ENCODE measurements at regions not wholly inside any gene's neighbourhood (a gene's known extent, or its start where the extent isn't known, plus 50 kb on each side); places are given as distances from the start of the nearest gene placed in this dataset.

DNA sequence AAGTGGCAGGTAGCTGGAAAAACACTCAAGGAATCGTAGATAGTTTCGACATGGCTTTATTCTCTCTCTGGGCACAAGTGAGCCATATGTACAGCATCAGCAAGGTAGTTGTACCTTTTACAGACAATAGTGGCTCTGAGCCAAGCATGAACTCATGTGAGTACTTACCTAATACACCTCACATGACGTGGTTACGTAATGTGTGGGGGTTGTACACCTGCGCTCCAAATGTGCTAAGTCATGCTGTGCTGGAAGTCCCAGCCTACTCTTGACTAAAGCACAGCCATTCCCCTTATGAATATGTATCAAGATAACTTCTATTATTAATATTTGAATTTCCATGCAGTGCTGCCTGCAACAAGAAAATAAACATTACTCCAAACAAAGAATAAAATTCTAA lies 78.8 kb upstream of the HMGN3 start:
- Histone ChIP-seq H3K27me3 (no peaks in the 10 kb centered on the region), H3K9me3 (no peaks in the 10 kb centered on the region), H3K4me1 (no peaks in the 10 kb centered on the region), H3K27ac (no peak overlapping the region), H3K4me3 (no peak overlapping the region), H3K36me3 (no peaks in the 10 kb centered on the region)
- TF ChIP-seq EP300 (IDR thresholded peaks at IDR 0.05) (no peak), POLR2A (IDR thresholded peaks at IDR 0.05) (no peak)
- TF ChIP-seq, protein P1, sequence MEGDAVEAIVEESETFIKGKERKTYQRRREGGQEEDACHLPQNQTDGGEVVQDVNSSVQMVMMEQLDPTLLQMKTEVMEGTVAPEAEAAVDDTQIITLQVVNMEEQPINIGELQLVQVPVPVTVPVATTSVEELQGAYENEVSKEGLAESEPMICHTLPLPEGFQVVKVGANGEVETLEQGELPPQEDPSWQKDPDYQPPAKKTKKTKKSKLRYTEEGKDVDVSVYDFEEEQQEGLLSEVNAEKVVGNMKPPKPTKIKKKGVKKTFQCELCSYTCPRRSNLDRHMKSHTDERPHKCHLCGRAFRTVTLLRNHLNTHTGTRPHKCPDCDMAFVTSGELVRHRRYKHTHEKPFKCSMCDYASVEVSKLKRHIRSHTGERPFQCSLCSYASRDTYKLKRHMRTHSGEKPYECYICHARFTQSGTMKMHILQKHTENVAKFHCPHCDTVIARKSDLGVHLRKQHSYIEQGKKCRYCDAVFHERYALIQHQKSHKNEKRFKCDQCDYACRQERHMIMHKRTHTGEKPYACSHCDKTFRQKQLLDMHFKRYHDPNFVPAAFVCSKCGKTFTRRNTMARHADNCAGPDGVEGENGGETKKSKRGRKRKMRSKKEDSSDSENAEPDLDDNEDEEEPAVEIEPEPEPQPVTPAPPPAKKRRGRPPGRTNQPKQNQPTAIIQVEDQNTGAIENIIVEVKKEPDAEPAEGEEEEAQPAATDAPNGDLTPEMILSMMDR (IDR thresholded peaks at IDR 0.05), result no peak
- WGBS, 2 donors, result 89 to 92% methylated on average over 5 of the region's 5 CpGs
- no peak for DNase-seq (ENCODE audit: low spot score in 2 of 2)

DNA sequence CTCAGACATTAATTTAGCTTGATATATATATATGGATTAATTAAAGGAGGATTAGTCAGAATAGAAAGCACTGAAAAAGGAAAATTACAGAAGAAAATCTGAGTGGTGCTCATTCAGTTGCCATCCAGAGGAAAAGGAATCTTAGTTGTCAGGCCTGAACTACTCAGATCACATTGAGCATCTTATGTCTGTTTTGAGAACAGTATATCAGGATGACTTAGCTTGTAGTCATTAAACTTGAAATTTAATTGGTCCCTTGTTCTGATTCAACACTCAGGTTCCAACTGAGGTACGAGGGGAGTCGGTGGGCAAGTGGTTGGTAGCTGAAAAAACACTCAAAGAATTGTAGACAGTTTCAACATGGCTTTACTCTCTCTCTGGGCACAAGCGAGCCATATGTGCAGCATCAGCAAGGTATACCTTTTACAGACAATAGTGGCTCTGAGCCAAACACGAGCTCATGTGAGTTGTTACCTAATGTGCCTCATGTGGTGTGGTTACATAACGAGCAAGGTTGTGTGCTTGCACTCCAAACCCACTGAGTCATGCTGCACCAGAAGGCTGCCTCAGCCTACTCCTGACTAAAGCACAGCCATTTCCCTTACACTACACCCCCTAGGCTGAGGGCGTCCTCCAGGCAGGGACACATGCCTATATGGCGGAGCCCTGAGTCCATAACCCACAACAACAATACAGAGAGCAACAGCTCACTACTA lies 73.0 kb upstream of the HMGN3 start:
- TF ChIP-seq, protein P1 (IDR thresholded peaks at IDR 0.05), result no peak
- TF ChIP-seq EP300 (IDR thresholded peaks at IDR 0.05), result no peak

DNA sequence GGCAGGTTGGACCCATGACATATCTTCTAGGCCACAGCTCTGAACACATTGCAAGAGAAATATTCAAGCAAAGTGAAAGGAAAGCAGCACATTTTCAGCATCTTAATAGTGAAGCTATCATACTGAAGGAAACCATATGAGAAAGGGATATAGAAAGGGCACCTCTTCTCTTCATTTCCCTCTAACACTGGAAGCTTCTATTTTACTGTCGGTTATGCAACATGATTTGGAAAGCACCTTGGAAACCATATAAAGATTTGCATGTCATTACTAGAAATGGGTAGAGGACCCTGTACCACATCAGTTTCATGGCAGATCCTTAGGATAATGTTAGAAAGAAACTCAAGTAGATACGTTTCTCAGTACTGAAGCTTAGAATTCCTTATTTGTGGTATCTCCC lies 70.5 kb upstream of the HMGN3 start:
- Histone ChIP-seq H3K27ac (no peak overlapping the region), H3K27me3 (no peaks in the 10 kb centered on the region), H3K36me3 (no peaks in the 10 kb centered on the region), H3K4me1 (no peaks in the 10 kb centered on the region), H3K9me3 (no peaks in the 10 kb centered on the region), H3K4me3 (no peak overlapping the region)
- no peak for DNase-seq (ENCODE audit: low spot score in 2 of 2)
- 83 to 92% methylated on average over 2 of the region's 2 CpGs for WGBS, 2 donors
- TF ChIP-seq, protein P1 (IDR thresholded peaks at IDR 0.05), result no peak
- no peak for TF ChIP-seq EP300 (IDR thresholded peaks at IDR 0.05)

More for the DNA sequence above, 73.0 kb upstream of the HMGN3 start:
- Histone ChIP-seq H3K9me3 (no peaks in the 10 kb centered on the region), H3K27me3 (no peaks in the 10 kb centered on the region), H3K27ac (no peak overlapping the region), H3K4me1 (no peaks in the 10 kb centered on the region), H3K4me3 (no peak overlapping the region), H3K36me3 (no peaks in the 10 kb centered on the region)
- WGBS, 2 donors, result 90 to 93% methylated on average over 6 to 7 of the region's 7 CpGs
- no peak for DNase-seq (ENCODE audit: low spot score in 2 of 2)

DNA sequence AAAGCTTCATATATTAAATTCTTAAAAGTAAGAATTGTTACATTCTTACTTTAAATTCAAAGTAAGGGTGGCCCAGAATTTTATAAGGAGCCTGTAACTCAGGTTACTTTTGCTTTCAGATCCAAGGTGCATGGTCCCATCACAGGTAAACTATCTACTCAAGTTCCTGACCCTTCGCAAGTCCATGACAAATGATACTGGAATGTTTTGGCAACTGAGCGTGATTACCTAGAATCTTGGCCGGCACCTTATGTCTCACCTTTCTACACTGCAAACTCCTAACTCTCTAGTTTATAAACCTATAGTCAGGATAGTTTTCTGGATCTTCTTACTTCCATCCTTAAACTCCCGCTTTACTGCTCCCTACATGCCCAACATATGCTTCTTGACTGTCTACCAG lies 67.9 kb upstream of the HMGN3 start:
- H3K9me3 ChIP-seq, result no peaks in the 10 kb centered on the region
- no peaks in the 10 kb centered on the region for H3K27me3 ChIP-seq
- DNase-seq (ENCODE audit: low spot score in 2 of 2), result no peak
- no peak overlapping the region for H3K4me3 ChIP-seq
- H3K27ac ChIP-seq, result no peak overlapping the region
- WGBS, 2 donors, result 90 to 93% methylated on average over 4 of the region's 4 CpGs
- no peaks in the 10 kb centered on the region for H3K36me3 ChIP-seq
- TF ChIP-seq, protein P1 (IDR thresholded peaks at IDR 0.05), result no peak
- no peak for TF ChIP-seq POLR2A (IDR thresholded peaks at IDR 0.05)
- no peak for TF ChIP-seq EP300 (IDR thresholded peaks at IDR 0.05)
- H3K4me1 ChIP-seq, result no peaks in the 10 kb centered on the region

DNA sequence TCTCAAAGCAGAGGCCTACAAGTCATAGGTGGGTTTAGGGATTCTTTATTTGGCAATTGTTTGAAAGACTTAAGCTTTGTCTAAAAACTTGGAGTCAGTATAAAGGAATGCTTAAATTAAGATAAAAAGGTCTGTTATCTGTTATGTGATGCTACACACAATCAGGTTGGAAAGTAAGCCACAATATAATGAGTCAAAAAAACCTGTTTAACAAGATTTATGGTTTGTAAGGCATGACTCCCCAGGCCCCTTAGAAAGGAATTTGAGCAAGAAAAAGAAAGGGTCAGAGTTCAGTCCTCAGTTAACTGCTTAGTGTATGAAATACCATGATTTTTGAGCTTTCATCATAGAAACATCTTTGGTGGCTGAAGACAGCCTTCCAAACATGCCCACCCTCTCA lies 66.8 kb upstream of the HMGN3 start:
- Histone ChIP-seq H3K36me3 (no peaks in the 10 kb centered on the region), H3K4me1 (no peaks in the 10 kb centered on the region), H3K27me3 (no peaks in the 10 kb centered on the region), H3K4me3 (no peak overlapping the region), H3K27ac (no peak overlapping the region), H3K9me3 (no peaks in the 10 kb centered on the region)
- no peak for DNase-seq (ENCODE audit: low spot score in 2 of 2)
- TF ChIP-seq, protein P1 (IDR thresholded peaks at IDR 0.05), result no peak
- TF ChIP-seq POLR2A (IDR thresholded peaks at IDR 0.05) (no peak), EP300 (IDR thresholded peaks at IDR 0.05) (no peak)
